IPS-18c (cell line): ENCODE measurements at regions not wholly inside any gene's neighbourhood (a gene's known extent, or its start where the extent isn't known, plus 50 kb on each side); places are given as distances from the start of the nearest gene placed in this dataset.

Source experiments
- H3K4me3 ChIP-seq: 2 replicates; pipeline ENCODE4 v1.7.0; 2013; ENCODE audit warnings: low read depth, mild to moderate bottlenecking, low read length, moderate library complexity; ENCODE audit not compliant: insufficient read depth
- H3K9me3 ChIP-seq: one replicate; pipeline ENCODE4 v1.6.1; 2013; ENCODE audit warnings: mild to moderate bottlenecking, low read length, moderate library complexity; ENCODE audit not compliant: control insufficient read depth, insufficient read depth

GRCh38 chr9:78663369-78663768 lies 366.4 kb downstream of the PSAT1 start:
- Histone ChIP-seq H3K9me3 (no peaks in the 10 kb centered on the region), H3K4me3 (no peak overlapping the region)

GRCh38 chr9:78664370-78664769 lies 367.4 kb downstream of the PSAT1 start:
- Histone ChIP-seq H3K9me3 (no peaks in the 10 kb centered on the region), H3K4me3 (no peak overlapping the region)

GRCh38 chr9:78666818-78667414 lies 370.0 kb downstream of the PSAT1 start:
- Histone ChIP-seq H3K4me3 (no peak overlapping the region), H3K9me3 (no peaks in the 10 kb centered on the region)

GRCh38 chr9:78668148-78668832 lies 371.4 kb downstream of the PSAT1 start:
- Histone ChIP-seq H3K4me3 (no peak overlapping the region), H3K9me3 (no peaks in the 10 kb centered on the region)

DNA sequence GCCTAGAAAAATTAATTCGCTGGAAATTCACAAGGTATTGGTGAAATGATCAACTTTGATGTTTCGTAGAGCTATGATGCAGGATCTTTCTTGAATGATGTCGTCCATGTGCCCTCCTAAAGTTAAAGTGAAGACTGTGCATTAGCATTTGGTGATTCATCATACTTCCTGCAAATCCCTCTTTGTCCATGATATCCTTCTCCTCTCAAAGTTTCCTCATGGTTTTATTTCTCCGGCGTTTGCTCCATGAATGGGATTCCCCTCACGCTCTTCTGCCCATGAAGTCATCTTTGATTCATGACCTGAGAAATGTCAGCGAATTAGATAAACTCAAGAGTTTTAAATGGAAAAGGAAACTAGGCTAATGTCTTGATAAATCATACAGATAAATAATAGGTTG lies 372.7 kb downstream of the PSAT1 start:
- H3K9me3 ChIP-seq: no peaks in the 10 kb centered on the region
- H3K4me3 ChIP-seq: no peak overlapping the region

GRCh38 chr9:78671785-78672184 lies 374.9 kb downstream of the PSAT1 start:
- Histone ChIP-seq H3K9me3 (no peaks in the 10 kb centered on the region), H3K4me3 (no peak overlapping the region)

- H3K9me3 ChIP-seq: no peaks in the 10 kb centered on the region
- H3K4me3 ChIP-seq: no peak overlapping the region
Observed at GRCh38 chr9:78674874-78675273, 377.9 kb downstream of the PSAT1 start.

- Histone ChIP-seq H3K4me3 (no peak overlapping the region), H3K9me3 (no peaks in the 10 kb centered on the region)
Observed at GRCh38 chr9:78676009-78676408, 379.1 kb downstream of the PSAT1 start.

GRCh38 chr9:78676623-78677022 lies 379.7 kb downstream of the PSAT1 start:
- no peaks in the 10 kb centered on the region for H3K9me3 ChIP-seq
- H3K4me3 ChIP-seq: no peak overlapping the region

DNA sequence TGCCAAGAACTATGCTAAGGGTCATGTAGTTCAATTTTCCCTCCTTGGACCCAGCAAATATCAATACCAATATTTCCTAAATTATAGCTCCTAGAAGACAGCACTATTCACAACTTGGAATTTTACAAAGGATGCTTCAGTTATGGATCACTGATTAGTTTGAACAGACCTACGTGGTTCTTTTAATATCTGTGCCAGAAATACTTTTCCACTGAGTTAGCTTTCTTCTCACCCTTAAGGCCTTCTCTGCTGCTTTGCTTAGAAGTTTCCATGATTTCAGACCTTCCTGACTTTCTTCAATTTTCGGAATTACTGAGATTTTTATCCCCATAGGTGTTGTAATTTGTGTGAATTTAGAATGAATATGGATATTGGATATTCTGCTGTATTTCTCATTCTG lies 380.4 kb downstream of the PSAT1 start:
- Histone ChIP-seq H3K4me3 (no peak overlapping the region), H3K9me3 (no peaks in the 10 kb centered on the region)

DNA sequence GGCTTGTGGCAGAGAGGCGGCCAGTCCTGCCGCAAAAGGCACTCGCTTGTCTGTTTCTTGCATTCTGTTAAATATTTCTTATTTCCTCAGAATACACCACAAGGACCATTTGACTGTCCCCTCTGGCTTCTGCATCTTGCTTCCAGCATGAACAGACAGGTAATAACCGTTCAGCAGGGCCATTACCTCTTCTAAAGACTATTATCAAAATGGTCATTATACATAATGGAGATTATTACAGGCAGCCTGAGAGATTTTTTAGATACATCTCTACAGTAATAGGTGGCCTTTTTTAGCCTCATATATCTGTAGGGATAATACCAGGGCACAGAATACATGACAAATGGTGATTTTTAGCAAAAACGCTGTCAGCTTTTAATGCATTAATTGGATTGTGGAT lies 382.0 kb downstream of the PSAT1 start:
- no peak overlapping the region for H3K4me3 ChIP-seq
- no peaks in the 10 kb centered on the region for H3K9me3 ChIP-seq

- H3K4me3 ChIP-seq: no peak overlapping the region
- no peaks in the 10 kb centered on the region for H3K9me3 ChIP-seq
Observed at GRCh38 chr9:78680196-78680595, 383.3 kb downstream of the PSAT1 start.

GRCh38 chr9:78682216-78682615 lies 385.3 kb downstream of the PSAT1 start:
- Histone ChIP-seq H3K4me3 (no peak overlapping the region), H3K9me3 (peaks cover 2% of the 10 kb centered on the region)

GRCh38 chr9:78685471-78685870 lies 388.5 kb downstream of the PSAT1 start:
- Histone ChIP-seq H3K9me3 (peaks cover 2% of the 10 kb centered on the region), H3K4me3 (no peak overlapping the region)

DNA sequence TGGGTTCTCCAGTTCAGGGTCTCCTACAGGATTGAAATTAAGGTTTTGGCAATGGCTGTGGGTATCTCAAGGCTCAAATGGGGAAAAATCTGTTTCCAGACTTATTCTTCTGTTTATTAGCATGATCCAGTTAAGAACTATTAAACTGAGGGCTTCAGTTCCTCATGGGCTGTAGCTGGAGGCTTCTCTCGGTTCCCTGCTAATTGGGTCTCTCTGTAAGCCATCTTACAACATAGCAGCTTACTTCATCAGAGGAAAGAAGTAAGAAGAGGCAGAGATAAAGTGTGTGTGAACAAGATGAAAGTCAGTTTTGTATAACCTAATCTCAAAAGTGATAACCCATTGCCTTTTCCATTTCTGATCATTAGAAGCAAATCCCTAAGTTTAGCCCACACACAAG lies 391.9 kb downstream of the PSAT1 start:
- H3K9me3 ChIP-seq: peaks cover 2% of the 10 kb centered on the region
- H3K4me3 ChIP-seq: no peak overlapping the region

GRCh38 chr9:78691542-78691941 lies 394.6 kb downstream of the PSAT1 start:
- H3K9me3 ChIP-seq: peaks cover 1% of the 10 kb centered on the region
- no peak overlapping the region for H3K4me3 ChIP-seq

DNA sequence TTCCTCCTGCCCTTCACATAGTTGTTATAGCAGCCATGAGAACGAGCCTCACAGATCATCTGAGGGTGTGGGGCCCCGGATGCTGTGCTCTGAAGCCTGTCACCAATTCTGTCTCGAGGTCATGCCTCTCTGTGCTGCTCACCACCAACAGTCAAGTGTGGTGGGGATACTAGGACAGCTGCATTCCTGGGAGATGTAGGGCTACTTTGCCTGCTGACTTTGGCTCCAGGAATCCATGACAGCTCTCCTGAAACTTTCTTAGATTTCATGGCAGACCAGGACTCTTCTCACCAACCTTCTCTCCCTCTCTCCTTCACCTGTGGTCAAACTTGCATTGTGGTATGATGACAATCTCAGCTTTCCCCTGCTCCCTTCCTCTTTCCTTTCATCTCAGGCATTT lies 395.9 kb downstream of the PSAT1 start:
- no peaks in the 10 kb centered on the region for H3K9me3 ChIP-seq
- H3K4me3 ChIP-seq: no peak overlapping the region

DNA sequence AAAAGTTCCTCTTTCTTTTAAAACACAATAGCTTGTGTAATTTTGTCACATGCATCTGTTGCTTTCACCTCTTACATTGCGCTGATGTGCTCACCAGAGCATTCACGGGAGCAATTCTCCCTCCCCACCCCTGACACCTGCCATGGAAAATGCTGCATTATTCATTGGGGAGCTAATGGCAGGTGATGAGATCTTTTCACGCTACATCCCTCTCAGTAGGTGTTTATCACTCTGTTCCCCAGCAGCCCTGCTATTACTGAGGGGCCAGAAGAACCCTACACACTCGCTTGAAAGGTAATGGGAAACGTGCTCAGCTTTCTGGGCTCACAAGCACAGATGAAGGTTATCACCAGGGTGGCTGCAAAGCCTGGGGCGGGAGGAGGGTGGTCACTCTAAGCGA lies 398.0 kb downstream of the PSAT1 start:
- Histone ChIP-seq H3K9me3 (no peaks in the 10 kb centered on the region), H3K4me3 (no peak overlapping the region)

DNA sequence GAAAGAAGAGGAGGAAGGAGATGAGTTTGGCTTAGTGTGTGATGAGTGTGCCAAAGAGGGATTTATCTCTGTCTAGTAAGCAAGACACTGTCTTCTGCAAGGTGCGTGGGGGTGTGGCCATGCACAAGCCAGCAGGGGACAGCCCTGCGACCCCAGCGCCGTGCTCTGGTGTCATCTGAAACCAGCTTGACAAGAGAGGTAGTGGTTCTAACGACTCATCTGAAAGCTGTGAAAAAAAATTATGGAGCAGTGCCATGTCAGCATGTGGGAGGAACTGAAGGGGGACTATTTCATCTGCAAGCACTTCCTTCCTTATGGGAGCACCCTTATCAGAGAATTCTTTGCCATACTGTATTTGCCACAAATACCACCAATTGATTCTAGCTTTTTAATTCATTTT lies 398.6 kb downstream of the PSAT1 start:
- no peak overlapping the region for H3K4me3 ChIP-seq

More for the DNA sequence above, 398.6 kb downstream of the PSAT1 start:
- no peaks in the 10 kb centered on the region for H3K9me3 ChIP-seq
